ENCODE measurements at regions not wholly inside any gene's neighbourhood (a gene's known extent, or its start where the extent isn't known, plus 50 kb on each side); places are given as distances from the start of the nearest gene placed in this dataset.

- DNase-seq (ENCODE audit: low spot score) = no peak
- intact Hi-C loops (cut with DNase I) = no loop called here
Observed at GRCh38 chr6:21536280-21536766, 57.2 kb upstream of the SOX4 start.

GRCh38 chr6:21537637-21538036, 55.9 kb upstream of the SOX4 start:
- no peak for DNase-seq (ENCODE audit: low spot score)

GRCh38 chr6:21538186-21538798, 55.3 kb upstream of the SOX4 start:
- DNase-seq (ENCODE audit: low spot score) = no peak
- intact Hi-C loops (cut with DNase I) = no loop called here

More at GRCh38 chr6:21537637-21538036, 55.9 kb upstream of the SOX4 start:
- intact Hi-C loops (cut with DNase I) = no loop called here

GRCh38 chr6:21539621-21540100, 53.9 kb upstream of the SOX4 start:
- intact Hi-C loops (cut with DNase I) = no loop called here
- no peak for DNase-seq (ENCODE audit: low spot score)
